Fibroblast of skin of right biceps (primary cell): ENCODE measurements at regions not wholly inside any gene's neighbourhood (a gene's known extent, or its start where the extent isn't known, plus 50 kb on each side); places are given as distances from the start of the nearest gene placed in this dataset.
"Not testable (repeated sequence)": the region's sequence is repeated elsewhere in the genome, so short reads cannot be mapped to it uniquely, and the experiment has no call there.

Experiments used
- DNase-seq: peaks from one replicate; pipeline ENCODE4 v3.0.0-alpha.2; 2013

- no peak for DNase-seq
Observed at GRCh38 chr6:167472148-167472547, 147.3 kb downstream of the TTLL2 start.

GRCh38 chr6:167472880-167473279 lies 148.0 kb downstream of the TTLL2 start:
- no peak for DNase-seq

- no peak for DNase-seq
Observed at GRCh38 chr6:167474171-167474570, 149.3 kb downstream of the TTLL2 start.

GRCh38 chr6:167474725-167475124 lies 149.8 kb downstream of the TTLL2 start:
- no peak for DNase-seq

- no peak for DNase-seq
Observed at GRCh38 chr6:167475947-167476346, 151.1 kb downstream of the TTLL2 start.

- no peak for DNase-seq
Observed at GRCh38 chr6:167476844-167477595, 152.1 kb downstream of the TTLL2 start.

- no peak for DNase-seq
Observed at GRCh38 chr6:167477688-167478087, 152.8 kb downstream of the TTLL2 start.

GRCh38 chr6:167479301-167479700 lies 154.4 kb downstream of the TTLL2 start:
- DNase-seq: no peak

GRCh38 chr6:167479901-167480648 lies 155.2 kb downstream of the TTLL2 start:
- DNase-seq: no peak

GRCh38 chr6:167481307-167481926 lies 156.5 kb downstream of the TTLL2 start:
- DNase-seq: no peak

GRCh38 chr6:167482801-167483200 lies 157.9 kb downstream of the TTLL2 start:
- not testable (repeated sequence) for DNase-seq

- no peak for DNase-seq
Observed at GRCh38 chr6:167485186-167485978, 160.5 kb downstream of the TTLL2 start.

GRCh38 chr6:167487749-167488664 lies 163.1 kb downstream of the TTLL2 start:
- no peak for DNase-seq

- no peak for DNase-seq
Observed at GRCh38 chr6:167491438-167492099, 166.7 kb downstream of the TTLL2 start.

- DNase-seq: no peak
Observed at GRCh38 chr6:167492100-167492449, 167.2 kb downstream of the TTLL2 start.

GRCh38 chr6:167493310-167493709 lies 168.4 kb downstream of the TTLL2 start:
- DNase-seq: no peak

GRCh38 chr6:167493976-167494697 lies 169.3 kb downstream of the TTLL2 start:
- DNase-seq: no peak

GRCh38 chr6:167494698-167495435 lies 170.0 kb downstream of the TTLL2 start:
- DNase-seq: no peak

GRCh38 chr6:167495506-167496401 lies 170.9 kb downstream of the TTLL2 start:
- DNase-seq: no peak
